Cardiac muscle cell (in vitro differentiated cells and primary cell): ENCODE measurements at regions not wholly inside any gene's neighbourhood (a gene's known extent, or its start where the extent isn't known, plus 50 kb on each side); places are given as distances from the start of the nearest gene placed in this dataset.

Experiments
- DNase-seq, 2 donors: peaks; one replicate each; pipeline versions ENCODE4 v3.0.0 to v3.0.0-alpha.2; 2010 to 2017; ENCODE audit warnings: low read depth in 1 of 2, low spot score in 1 of 2
- H3K27ac ChIP-seq: fragments of 200-600 bp; sonication (generic); 2 replicates; pipeline ENCODE4 v1.5.1; 2016
- H3K27me3 ChIP-seq: fragments of 200-600 bp; sonication (generic); 2 replicates; pipeline ENCODE4 v1.6.0; 2016; ENCODE audit warnings: control low read depth
- H3K36me3 ChIP-seq: fragments of 200-600 bp; sonication (generic); 2 replicates; pipeline ENCODE4 v1.5.1; 2016; ENCODE audit warnings: control low read depth
- H3K4me1 ChIP-seq: fragments of 200-600 bp; sonication (generic); 2 replicates; pipeline ENCODE4 v1.8.1; 2017; ENCODE audit warnings: low read depth, mild to moderate bottlenecking, mixed run types
- H3K4me3 ChIP-seq: fragments of 200-600 bp; sonication (generic); 2 replicates; pipeline ENCODE4 v1.5.1; 2016; ENCODE audit warnings: mild to moderate bottlenecking
- H3K9me3 ChIP-seq: fragments of 200-600 bp; sonication (generic); 2 replicates; pipeline ENCODE4 v1.5.1; 2017; ENCODE audit warnings: low read depth, mild to moderate bottlenecking, control low read depth
- TF ChIP-seq, protein P1 (sequence below): IDR thresholded peaks from 2 replicates; pipeline ENCODE4 v1.5.1; 2012; ENCODE audit warnings: low read depth, mild to moderate bottlenecking, low read length

DNA sequence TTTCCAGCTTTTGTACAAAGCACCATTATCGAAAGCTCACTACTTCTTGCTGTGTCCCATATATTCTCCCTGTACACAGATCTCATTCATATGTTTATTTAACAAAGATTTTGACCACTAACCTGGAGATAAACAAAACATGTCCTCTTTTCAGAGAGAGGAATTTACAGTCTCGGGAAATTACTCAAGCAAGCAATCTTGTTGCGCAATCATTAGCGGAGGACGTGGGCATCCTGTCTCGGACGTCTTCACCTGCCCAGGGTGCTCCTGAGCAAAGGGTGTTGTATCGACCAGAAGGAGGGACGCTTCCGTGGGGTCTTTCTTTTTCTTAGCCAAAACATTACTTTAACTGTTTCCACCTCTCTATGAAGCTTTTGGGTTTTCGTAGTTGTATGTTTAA, 66.5 kb upstream of the CLCN4 start:
- no peaks in the 10 kb centered on the region for H3K27me3 ChIP-seq
- TF ChIP-seq, protein P1, sequence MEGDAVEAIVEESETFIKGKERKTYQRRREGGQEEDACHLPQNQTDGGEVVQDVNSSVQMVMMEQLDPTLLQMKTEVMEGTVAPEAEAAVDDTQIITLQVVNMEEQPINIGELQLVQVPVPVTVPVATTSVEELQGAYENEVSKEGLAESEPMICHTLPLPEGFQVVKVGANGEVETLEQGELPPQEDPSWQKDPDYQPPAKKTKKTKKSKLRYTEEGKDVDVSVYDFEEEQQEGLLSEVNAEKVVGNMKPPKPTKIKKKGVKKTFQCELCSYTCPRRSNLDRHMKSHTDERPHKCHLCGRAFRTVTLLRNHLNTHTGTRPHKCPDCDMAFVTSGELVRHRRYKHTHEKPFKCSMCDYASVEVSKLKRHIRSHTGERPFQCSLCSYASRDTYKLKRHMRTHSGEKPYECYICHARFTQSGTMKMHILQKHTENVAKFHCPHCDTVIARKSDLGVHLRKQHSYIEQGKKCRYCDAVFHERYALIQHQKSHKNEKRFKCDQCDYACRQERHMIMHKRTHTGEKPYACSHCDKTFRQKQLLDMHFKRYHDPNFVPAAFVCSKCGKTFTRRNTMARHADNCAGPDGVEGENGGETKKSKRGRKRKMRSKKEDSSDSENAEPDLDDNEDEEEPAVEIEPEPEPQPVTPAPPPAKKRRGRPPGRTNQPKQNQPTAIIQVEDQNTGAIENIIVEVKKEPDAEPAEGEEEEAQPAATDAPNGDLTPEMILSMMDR, result no peak
- H3K36me3 ChIP-seq, result peaks cover 4% of the 10 kb centered on the region
- no peak overlapping the region for H3K4me3 ChIP-seq
- DNase-seq, result peak in 1 of 2 donors; percentile 48
- no peaks in the 10 kb centered on the region for H3K9me3 ChIP-seq
- H3K27ac ChIP-seq, result no peak overlapping the region
- H3K4me1 ChIP-seq, result no peaks in the 10 kb centered on the region

DNA sequence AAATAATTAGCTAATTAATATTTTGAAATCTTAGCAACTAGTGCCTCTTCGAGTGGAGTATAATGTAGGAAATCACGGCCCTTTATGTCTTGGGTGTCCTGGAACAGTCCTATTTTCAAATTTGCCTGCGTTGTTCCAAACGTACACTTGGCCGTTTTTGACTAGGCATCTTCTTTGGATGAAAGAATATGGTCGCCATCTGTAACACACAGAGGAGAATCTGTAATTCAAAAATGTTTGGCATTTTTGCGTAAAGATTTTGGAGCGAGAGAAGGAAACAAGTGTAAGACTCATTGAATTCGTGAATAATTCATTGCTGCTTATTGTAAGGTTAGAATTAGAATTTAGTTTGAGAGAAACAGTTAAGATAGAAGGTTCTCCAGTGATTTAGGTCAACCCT, 61.5 kb upstream of the CLCN4 start:
- no peaks in the 10 kb centered on the region for H3K27me3 ChIP-seq
- H3K4me1 ChIP-seq, result no peaks in the 10 kb centered on the region
- no peaks in the 10 kb centered on the region for H3K9me3 ChIP-seq
- no peak overlapping the region for H3K4me3 ChIP-seq
- H3K36me3 ChIP-seq, result peaks cover 4% of the 10 kb centered on the region
- TF ChIP-seq, protein P1, result no peak
- H3K27ac ChIP-seq, result no peak overlapping the region
- DNase-seq, result no peak

DNA sequence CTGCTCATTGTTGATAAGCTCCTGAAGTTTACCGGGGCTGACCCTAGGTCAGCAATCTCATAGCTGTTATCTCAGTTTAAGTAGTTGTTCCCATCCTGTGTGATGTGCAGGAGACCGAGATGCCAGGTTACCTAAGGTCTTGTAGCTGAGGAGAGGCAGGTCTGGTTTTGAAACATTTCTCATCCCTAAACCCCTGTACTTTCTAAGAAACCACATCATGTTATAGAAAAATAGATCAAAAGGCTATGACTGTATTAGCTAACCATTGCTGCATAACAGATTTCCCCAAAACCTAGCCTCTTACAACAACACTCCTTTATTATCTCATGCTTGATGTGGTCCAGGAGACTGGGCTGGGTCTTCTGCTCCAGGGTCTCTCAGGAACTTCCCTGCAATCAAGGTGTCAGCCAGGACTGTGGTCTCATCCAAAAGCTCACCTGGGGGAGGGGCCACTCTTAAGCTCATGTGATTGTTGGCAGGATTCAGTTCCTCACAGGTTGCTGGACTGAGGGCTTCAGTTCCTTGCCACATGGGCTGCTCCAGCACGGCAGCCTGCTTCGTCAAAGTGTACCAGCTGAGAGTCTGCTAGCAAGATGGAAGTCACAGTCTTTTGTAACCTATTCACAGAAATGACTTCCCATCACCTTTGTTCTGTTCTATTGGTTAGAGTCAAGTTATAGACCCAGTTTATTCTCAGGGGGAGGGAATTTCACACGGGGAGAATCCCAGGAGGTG, 60.9 kb upstream of the CLCN4 start:
- H3K4me3 ChIP-seq, result no peak overlapping the region
- DNase-seq, result no peak
- no peaks in the 10 kb centered on the region for H3K9me3 ChIP-seq
- H3K4me1 ChIP-seq, result no peaks in the 10 kb centered on the region
- peaks cover 4% of the 10 kb centered on the region for H3K36me3 ChIP-seq
- TF ChIP-seq, protein P1, result no peak
- no peak overlapping the region for H3K27ac ChIP-seq
- no peaks in the 10 kb centered on the region for H3K27me3 ChIP-seq

DNA sequence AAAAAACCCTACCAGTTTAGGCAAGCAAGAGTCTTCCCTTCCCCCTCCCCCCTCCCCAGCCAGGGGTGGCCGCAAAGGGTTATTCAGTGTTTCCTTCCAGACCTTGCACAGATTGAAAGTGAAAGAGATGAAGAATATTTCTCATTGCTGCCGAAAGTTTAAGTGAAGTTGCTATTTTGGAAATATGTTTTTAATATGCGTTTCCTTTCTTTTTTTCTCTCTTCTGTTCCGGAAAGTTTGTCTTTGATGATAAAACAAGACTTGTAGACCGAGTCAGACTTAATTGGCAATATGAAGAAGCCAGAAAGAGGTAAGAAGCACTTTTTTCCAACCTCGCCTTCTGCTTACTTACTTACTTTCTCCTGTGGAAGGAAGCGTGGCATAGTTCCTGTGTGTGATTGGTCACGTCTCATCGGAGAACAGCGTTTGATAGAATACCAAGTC, 58.5 kb upstream of the CLCN4 start:
- Histone ChIP-seq H3K27ac (no peak overlapping the region), H3K4me1 (no peaks in the 10 kb centered on the region), H3K9me3 (no peaks in the 10 kb centered on the region), H3K36me3 (no peaks in the 10 kb centered on the region), H3K4me3 (no peak overlapping the region), H3K27me3 (no peaks in the 10 kb centered on the region)
- DNase-seq, result no peak
- TF ChIP-seq, protein P1, result no peak

DNA sequence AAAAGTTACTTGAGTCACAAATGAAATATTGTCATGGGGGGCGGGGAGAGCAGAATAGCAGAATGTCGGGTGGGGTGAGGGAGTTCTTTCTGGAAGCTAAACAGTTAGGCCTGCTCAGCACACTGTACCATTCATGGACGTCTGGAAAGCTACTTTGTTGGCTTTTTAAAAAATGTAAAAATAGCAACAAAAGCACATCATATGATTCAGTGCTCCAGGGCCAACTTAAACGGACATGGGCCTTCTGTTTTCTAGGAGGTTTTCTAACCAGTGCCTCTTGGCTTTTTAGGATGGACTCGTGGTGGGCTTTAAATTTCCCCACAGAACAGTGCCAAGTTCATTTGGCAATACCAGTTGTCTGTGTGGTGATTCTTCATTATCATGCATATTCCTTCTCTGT, 57.4 kb upstream of the CLCN4 start:
- H3K4me3 ChIP-seq, result no peak overlapping the region
- H3K36me3 ChIP-seq, result no peaks in the 10 kb centered on the region
- no peak for DNase-seq
- no peak overlapping the region for H3K27ac ChIP-seq
- H3K9me3 ChIP-seq, result no peaks in the 10 kb centered on the region
- TF ChIP-seq, protein P1, result no peak
- H3K4me1 ChIP-seq, result no peaks in the 10 kb centered on the region
- H3K27me3 ChIP-seq, result no peaks in the 10 kb centered on the region
